AG04450 (cell line): ENCODE measurements at regions not wholly inside any gene's neighbourhood (a gene's known extent, or its start where the extent isn't known, plus 50 kb on each side); places are given as distances from the start of the nearest gene placed in this dataset.

Experiments used
- CTCF ChIA-PET: fragments of 300-600, 350-600 bp; formaldehyde crosslinking; extraction: SDS; loops from one replicate; lab custom pipeline; 2022; ENCODE audit warnings: antibody characterized with exemption, inconsistent platforms; lab: Charles Lee
- POLR2A ChIA-PET: fragments of 350-600 bp; formaldehyde crosslinking; extraction: SDS; loops from one replicate; lab custom pipeline; 2021; ENCODE audit warnings: antibody characterized with exemption, inconsistent platforms; lab: Yijun Ruan, JAX
- DNase-seq: peaks from one replicate; pipeline ENCODE4 v3.0.0-alpha.2; 2011; ENCODE audit warnings: low read depth, low spot score
- H3K27ac ChIP-seq: one replicate; pipeline ENCODE4 v1.5.1; 2012; ENCODE audit warnings: low read depth, low read length, control low read depth
- H3K27me3 ChIP-seq: one replicate; pipeline ENCODE4 v1.6.0; 2012; ENCODE audit warnings: low read length; ENCODE audit not compliant: control insufficient read depth, insufficient read depth
- H3K4me3 ChIP-seq: 2 replicates; pipeline ENCODE4 v1.5.1; 2011; ENCODE audit warnings: mild to moderate bottlenecking, low read depth, low read length, control low read depth
- H3K9me3 ChIP-seq: 2 replicates; pipeline ENCODE4 v1.5.1; 2012; ENCODE audit warnings: low read length; ENCODE audit not compliant: control insufficient read depth, insufficient read depth
- CTCF ChIP-seq: IDR thresholded peaks from 2 replicates; pipeline ENCODE4 v1.5.1; 2011; ENCODE audit warnings: low read depth, low read length, control low read depth, inconsistent platforms

GRCh38 chr20:40811660-40812414 lies 122.8 kb upstream of the MAFB start:
- peaks cover 14% of the 10 kb centered on the region for H3K27me3 ChIP-seq
- ChIA-PET POLR2A (no interaction called here), CTCF (no interaction called here)

GRCh38 chr20:40812415-40812925 lies 123.4 kb upstream of the MAFB start:
- H3K9me3 ChIP-seq = no peaks in the 10 kb centered on the region
- POLR2A ChIA-PET = no interaction called here
- CTCF ChIA-PET = no interaction called here
- peaks cover 13% of the 10 kb centered on the region for H3K27me3 ChIP-seq
- DNase-seq = no peak
- no peak overlapping the region for H3K27ac ChIP-seq
- TF ChIP-seq CTCF = no peak
- H3K4me3 ChIP-seq = no peak overlapping the region

More at GRCh38 chr20:40811660-40812414, 122.8 kb upstream of the MAFB start:
- no peak overlapping the region for H3K4me3 ChIP-seq
- no peak overlapping the region for H3K27ac ChIP-seq
- DNase-seq = no peak
- H3K9me3 ChIP-seq = no peaks in the 10 kb centered on the region
- no peak for TF ChIP-seq CTCF

GRCh38 chr20:40813029-40813431 lies 124.0 kb upstream of the MAFB start:
- Histone ChIP-seq H3K27ac (no peak overlapping the region), H3K9me3 (no peaks in the 10 kb centered on the region), H3K4me3 (no peak overlapping the region), H3K27me3 (peaks cover 7% of the 10 kb centered on the region)
- POLR2A ChIA-PET = no interaction called here
- CTCF ChIA-PET = no interaction called here
- TF ChIP-seq CTCF = no peak
- no peak for DNase-seq

GRCh38 chr20:40813708-40814630 lies 124.9 kb upstream of the MAFB start:
- ChIA-PET CTCF (no interaction called here), POLR2A (no interaction called here)
- H3K4me3 ChIP-seq = no peak overlapping the region
- H3K27ac ChIP-seq = no peak overlapping the region
- peaks cover 7% of the 10 kb centered on the region for H3K27me3 ChIP-seq
- no peak for TF ChIP-seq CTCF
- no peaks in the 10 kb centered on the region for H3K9me3 ChIP-seq
- no peak for DNase-seq

- H3K9me3 ChIP-seq = no peaks in the 10 kb centered on the region
- ChIA-PET CTCF (no interaction called here), POLR2A (no interaction called here)
- no peak for TF ChIP-seq CTCF
- H3K4me3 ChIP-seq = no peak overlapping the region
- peaks cover 1% of the 10 kb centered on the region for H3K27me3 ChIP-seq
- H3K27ac ChIP-seq = no peak overlapping the region
- no peak for DNase-seq
These were observed 125.6 kb upstream of the MAFB start for GRCh38 chr20:40814631-40814960.
